ENCODE measurements at regions not wholly inside any gene's neighbourhood (a gene's known extent, or its start where the extent isn't known, plus 50 kb on each side); places are given as distances from the start of the nearest gene placed in this dataset.

DNA sequence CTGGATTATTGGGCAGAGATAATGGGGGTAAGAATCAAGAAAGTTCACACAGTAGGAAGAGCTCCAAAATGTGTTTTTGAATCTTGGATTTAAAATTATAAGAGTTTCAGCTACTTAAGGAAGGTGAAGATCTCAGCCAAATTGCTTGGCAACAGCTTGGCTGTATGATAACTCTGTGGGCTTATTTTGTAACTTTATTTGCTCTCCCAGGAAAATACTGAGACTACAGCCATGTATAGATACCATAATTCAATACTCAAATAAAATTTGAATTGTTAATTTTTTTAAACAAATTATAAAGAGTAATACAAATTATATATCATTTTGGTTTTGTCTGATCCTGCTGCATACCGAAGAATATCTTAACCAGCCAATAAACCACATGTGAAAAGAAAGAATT lies 129.5 kb upstream of the INPP4B start:
- intact Hi-C loops (cut with DNase I, micrococcal nuclease), result no loop called here
- DNase-seq, result no peak
- no peaks in the 10 kb centered on the region for H3K4me1 ChIP-seq (ENCODE audit: low read depth)
- TF ChIP-seq CTCF (IDR thresholded peaks at IDR 0.05), result no peak
- no peaks in the 10 kb centered on the region for H3K9me3 ChIP-seq
- no peak for ATAC-seq
- no peaks in the 10 kb centered on the region for H3K36me3 ChIP-seq (ENCODE audit: low read depth)
- no peak overlapping the region for H3K4me3 ChIP-seq

DNA sequence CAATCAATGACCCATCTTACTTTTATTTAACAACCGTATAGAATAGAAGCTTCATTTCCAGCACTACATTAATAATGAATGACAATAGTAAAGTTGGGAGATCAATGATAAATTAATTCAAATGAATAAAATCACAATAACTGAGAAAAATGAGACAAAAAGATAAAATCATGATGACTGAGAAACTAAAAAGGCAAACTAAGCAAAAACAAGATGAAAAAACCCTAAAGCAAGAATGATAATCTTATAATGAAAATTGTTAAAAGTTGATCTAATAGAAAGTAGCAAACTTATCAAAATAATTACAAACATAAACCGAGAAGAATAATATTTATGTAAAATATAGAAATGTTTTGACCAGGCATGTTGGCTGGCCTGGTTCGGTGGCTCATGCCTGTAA lies 130.4 kb upstream of the INPP4B start:
- Histone ChIP-seq H3K4me1 (ENCODE audit: low read depth) (no peaks in the 10 kb centered on the region), H3K9me3 (no peaks in the 10 kb centered on the region), H3K36me3 (ENCODE audit: low read depth) (no peaks in the 10 kb centered on the region), H3K4me3 (no peak overlapping the region)
- DNase-seq (no peak), ATAC-seq (no peak)
- no peak for TF ChIP-seq CTCF (IDR thresholded peaks at IDR 0.05)
- intact Hi-C loops (cut with DNase I, micrococcal nuclease), result no loop called here

DNA sequence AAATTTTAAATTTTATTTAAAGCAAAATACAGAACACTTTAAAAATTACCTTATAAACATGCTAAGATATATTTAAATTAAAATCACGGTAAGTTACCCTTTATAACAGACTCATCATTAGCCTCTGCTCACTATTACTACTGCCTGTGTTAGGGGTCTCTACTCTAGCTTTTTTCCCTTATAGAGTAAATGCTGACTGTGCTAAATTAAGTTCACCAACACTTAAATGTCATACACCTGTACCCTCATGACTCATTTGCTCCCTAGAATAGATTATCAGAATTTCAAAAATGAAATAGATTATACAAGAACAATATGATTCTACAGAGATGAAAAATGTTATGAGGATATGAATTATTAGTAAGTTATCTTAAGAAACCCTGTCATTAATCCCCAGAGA lies 131.1 kb upstream of the INPP4B start:
- no peak for TF ChIP-seq CTCF (IDR thresholded peaks at IDR 0.05)
- Histone ChIP-seq H3K4me3 (no peak overlapping the region), H3K36me3 (ENCODE audit: low read depth) (no peaks in the 10 kb centered on the region), H3K4me1 (ENCODE audit: low read depth) (no peaks in the 10 kb centered on the region), H3K9me3 (no peaks in the 10 kb centered on the region)
- no peak for DNase-seq
- no peak for ATAC-seq
- intact Hi-C loops (cut with DNase I, micrococcal nuclease), result no loop called here

DNA sequence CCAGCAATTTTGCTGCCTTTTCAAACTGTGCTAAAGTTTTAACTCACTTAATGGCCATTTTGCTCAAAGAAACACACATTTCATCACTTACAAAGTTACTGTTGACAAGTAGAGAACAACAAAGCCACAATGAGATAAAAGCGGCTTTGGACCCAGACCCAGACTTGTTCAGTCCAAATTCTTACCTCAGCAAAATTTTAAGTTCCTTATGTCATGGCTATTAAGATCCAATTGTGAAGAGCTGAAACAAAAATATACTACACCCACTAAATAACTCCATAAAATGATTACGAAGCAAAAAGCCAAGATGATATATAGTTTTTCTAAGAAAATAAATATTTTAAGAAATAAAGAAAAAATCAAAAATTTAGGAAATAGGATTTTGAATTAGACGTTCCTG lies 137.0 kb upstream of the INPP4B start:
- DNase-seq (no peak), ATAC-seq (no peak)
- no peak overlapping the region for H3K4me3 ChIP-seq
- no peaks in the 10 kb centered on the region for H3K4me1 ChIP-seq (ENCODE audit: low read depth)
- no peaks in the 10 kb centered on the region for H3K36me3 ChIP-seq (ENCODE audit: low read depth)
- TF ChIP-seq CTCF (IDR thresholded peaks at IDR 0.05), result no peak
- intact Hi-C loops (cut with DNase I, micrococcal nuclease), result no loop called here
- H3K9me3 ChIP-seq, result no peaks in the 10 kb centered on the region

- no peaks in the 10 kb centered on the region for H3K4me1 ChIP-seq (ENCODE audit: low read depth)
- ATAC-seq (peak; percentile 51), DNase-seq (no peak)
- TF ChIP-seq CTCF (IDR thresholded peaks at IDR 0.05), result no peak
- no peaks in the 10 kb centered on the region for H3K9me3 ChIP-seq
- no peak overlapping the region for H3K4me3 ChIP-seq
- intact Hi-C loops (cut with DNase I, micrococcal nuclease), result no loop called here
- H3K36me3 ChIP-seq (ENCODE audit: low read depth), result no peaks in the 10 kb centered on the region
Observed at GRCh38 chr4:142983589-142983988, 137.5 kb upstream of the INPP4B start.

DNA sequence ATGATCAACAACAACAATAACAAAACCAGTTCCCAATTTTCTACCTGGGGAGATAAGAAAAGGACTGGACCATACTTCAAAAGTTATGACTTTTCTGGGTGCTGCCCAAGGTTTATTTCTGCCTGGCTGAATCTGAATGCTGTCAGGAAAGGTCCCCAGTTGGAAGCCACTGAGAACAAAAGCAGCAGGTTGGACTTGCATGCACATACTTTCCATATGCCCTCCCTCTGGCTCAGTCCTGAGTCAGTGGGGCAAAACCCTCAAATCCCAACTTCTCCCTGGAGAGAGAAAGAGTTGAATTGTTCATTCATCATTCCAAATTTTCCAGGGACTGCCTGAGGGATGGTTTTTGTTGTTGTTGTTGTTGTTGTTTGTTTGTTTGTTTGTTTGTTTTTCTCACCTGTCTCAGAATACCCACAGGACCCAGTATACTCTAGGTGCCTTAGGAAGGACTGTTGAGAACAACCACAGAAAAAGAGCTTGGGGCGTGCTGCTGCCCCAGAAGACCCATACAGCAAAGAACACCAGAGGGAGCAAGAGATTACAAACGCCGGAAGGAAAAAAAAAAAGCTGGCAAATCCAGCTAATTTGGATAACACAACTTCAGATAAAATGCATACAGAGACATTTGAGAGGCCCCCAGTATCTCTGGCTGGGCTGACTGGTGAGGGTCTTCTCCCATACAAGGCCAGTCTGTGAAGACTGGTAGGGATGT lies 138.9 kb upstream of the INPP4B start:
- intact Hi-C loops (cut with DNase I, micrococcal nuclease), result no loop called here
- no peak overlapping the region for H3K4me3 ChIP-seq
- no peaks in the 10 kb centered on the region for H3K4me1 ChIP-seq (ENCODE audit: low read depth)
- ATAC-seq, result peak; percentile 68
- peak in 1 of 3 donors; percentile 31 for DNase-seq
- H3K9me3 ChIP-seq, result no peaks in the 10 kb centered on the region
- no peaks in the 10 kb centered on the region for H3K36me3 ChIP-seq (ENCODE audit: low read depth)
- no peak for TF ChIP-seq CTCF (IDR thresholded peaks at IDR 0.05)

All from mucosa of descending colon (tissue), 3 donors.